GM18870 (cell line): ENCODE measurements at regions not wholly inside any gene's neighbourhood (a gene's known extent, or its start where the extent isn't known, plus 50 kb on each side); places are given as distances from the start of the nearest gene placed in this dataset.
A peak's percentile ranks its signal among the peaks of the same experiment; 100 is the strongest.
"Not testable (repeated sequence)": the region's sequence is repeated elsewhere in the genome, so short reads cannot be mapped to it uniquely, and the experiment has no call there.

Experiments used
- ATAC-seq: cut with Tn5 transposase; IDR thresholded peaks from one replicate; pipeline ENCODE4 v1.9.1; 2021; ENCODE audit warnings: moderate library complexity; ENCODE audit not compliant: unreplicated experiment

GRCh38 chr2:142665241-142665640, 212.2 kb upstream of the KYNU start:
- no peak for ATAC-seq

DNA sequence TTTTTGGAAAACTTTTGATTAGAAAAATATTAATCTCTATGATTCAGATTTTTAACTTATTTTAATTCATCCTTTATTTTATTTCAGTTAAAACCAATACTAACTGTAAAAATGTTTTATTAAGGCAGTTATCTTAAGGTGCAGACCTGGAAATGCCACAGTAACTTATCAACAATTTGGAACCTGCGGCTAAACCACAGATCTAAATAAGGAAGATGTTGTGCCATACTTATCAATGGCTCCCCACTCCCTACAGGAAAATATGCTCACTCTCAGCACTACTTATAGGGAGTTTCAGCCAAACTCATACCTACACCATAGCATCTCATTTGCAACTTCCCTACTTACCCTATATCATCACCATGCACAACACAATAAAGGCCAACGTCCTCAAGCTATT, 226.9 kb upstream of the KYNU start:
- ATAC-seq = no peak

- ATAC-seq = no peak
Observed at GRCh38 chr2:142649581-142649980, 227.9 kb upstream of the KYNU start.

DNA sequence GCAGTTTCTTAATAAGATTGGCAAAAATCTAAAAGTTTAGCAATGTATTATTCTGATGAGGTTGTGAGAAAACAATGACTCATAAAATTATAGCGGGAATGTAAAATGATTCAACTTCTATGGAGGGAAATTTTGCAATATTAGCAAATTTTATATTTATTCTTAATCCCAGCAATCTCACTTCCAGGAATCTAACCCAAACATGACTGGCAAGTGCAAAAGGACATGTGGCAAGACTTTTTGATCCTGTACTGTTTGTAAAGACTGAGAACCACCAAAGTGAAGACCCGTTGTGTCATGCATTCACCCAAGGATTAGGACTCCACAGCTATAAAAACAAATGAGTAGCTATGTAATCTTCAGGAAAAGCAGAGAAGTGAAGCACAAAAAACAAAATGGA, 234.8 kb upstream of the KYNU start:
- no peak for ATAC-seq

GRCh38 chr2:142629193-142629592, 248.3 kb upstream of the KYNU start:
- no peak for ATAC-seq

DNA sequence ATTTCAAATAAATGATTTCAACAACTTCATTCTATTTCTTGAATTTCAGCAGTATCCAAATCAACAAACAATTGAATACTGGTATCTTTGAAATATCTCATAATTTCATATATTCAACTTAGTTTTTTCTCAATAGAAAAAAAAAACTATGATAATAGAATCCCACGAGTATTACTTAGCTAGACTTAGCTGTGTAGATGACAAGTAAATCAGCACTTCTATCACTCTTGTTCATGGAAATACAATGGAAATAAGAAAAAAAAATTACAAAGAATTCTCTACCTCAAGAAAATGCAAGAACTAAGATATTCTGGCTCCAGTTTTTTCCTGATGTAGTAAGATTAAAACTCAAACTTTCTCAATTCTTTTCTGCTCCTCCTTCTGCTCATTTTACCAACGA, 256.2 kb upstream of the KYNU start:
- ATAC-seq = no peak

- no peak for ATAC-seq
Observed at GRCh38 chr2:142617461-142617860, 260.0 kb upstream of the KYNU start.

- no peak for ATAC-seq
Observed at GRCh38 chr2:142615876-142616275, 261.6 kb upstream of the KYNU start.

GRCh38 chr2:142613193-142613592, 264.3 kb upstream of the KYNU start:
- ATAC-seq = not testable (repeated sequence)

DNA sequence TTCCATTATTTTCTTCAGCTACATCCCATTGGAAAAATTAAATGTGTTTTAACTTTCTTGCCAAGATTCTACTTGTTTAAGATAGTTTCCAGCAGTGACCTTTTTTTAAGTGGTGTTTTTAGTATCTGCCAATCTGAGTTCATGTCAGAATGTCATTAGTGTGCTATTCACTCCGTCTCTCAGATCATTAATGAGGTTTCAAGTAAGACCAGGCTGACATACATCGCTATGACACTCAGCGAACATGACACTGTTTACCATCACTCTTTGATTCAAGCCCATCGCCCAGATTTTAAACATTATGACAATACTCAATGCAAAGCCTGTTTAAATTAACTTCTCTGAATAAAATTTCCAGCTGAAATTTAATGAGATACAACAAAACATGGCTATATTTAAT, 272.0 kb upstream of the KYNU start:
- ATAC-seq = no peak

DNA sequence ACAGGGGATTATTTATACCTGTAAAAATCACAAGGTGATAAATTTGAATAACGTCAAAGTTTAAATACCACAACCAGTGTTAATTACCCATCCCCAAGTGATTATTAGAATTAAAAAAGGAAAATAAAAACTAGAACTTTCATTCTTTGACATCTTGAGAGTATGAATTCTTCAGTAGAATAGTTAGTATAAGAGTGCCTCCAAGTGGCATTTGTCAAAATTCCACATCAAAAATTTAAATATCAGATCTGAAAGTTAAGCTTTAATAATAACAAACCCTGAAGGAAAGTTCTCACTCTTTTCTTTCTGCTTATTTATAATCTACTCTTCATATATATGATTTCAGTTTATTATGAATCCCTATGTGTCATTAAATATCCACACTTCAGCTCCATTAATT, 273.7 kb upstream of the KYNU start:
- ATAC-seq = no peak

DNA sequence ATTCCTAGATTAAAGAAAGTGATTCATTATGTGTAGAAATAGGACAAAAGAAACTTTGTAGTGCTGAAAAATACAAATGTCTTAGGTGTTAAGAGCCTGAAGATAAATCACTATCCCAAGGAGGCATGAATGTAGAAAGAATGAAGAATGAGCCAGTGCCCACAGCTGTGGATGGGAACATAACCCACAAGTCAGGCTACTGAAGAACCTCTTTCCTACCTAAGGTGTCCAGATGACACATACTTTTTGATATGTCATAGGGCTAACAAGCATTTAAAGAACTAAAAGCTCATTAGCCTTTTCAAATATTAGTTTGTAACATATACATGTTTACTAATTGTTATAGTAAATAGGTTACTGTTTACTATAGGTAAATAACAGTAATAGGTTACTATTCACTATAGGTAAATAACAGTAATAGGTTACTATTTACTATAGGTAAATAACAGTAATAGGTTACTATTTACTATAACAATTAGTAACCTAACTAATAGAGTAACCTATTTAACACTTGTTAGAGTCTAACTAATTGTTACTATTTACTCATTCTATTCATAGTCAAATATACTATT, 275.0 kb upstream of the KYNU start:
- no peak for ATAC-seq

GRCh38 chr2:142601794-142602193, 275.7 kb upstream of the KYNU start:
- no peak for ATAC-seq

DNA sequence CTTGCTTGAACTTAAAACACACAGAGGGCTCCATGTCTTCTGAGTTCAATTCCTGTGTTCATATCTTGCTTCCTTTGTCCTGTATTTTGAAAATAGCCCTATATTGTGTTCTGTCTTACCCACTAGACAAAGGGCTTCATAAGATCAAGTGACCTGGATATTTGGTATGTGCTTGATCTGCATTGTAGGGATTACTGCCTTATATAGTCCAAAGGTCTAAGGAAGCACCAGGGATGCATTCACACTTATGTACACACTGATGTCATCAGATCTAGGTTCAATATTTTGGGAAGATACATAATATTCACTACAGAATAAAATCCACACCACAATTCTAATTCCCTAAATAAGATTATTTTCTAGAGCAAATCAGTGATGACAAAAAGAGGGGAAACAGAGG, 278.0 kb upstream of the KYNU start:
- ATAC-seq = no peak

DNA sequence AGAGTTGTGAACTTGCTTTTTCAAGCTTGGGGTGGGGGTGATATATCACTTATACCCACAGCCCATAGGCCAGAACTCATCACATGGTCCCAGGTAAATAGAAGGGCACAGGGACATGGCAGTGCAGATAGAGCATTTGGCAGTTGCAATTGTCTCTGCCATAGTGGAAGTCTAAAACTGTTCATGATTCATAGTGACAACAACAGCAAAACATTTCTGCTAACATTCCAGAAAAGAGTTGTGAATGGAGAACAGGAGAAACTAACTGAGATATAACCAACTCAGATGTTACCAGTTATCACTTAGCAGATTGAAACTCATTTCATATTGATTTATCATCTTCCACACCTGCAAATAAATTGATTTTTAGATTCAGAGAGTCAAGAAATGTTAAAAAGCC, 278.6 kb upstream of the KYNU start:
- ATAC-seq = no peak

DNA sequence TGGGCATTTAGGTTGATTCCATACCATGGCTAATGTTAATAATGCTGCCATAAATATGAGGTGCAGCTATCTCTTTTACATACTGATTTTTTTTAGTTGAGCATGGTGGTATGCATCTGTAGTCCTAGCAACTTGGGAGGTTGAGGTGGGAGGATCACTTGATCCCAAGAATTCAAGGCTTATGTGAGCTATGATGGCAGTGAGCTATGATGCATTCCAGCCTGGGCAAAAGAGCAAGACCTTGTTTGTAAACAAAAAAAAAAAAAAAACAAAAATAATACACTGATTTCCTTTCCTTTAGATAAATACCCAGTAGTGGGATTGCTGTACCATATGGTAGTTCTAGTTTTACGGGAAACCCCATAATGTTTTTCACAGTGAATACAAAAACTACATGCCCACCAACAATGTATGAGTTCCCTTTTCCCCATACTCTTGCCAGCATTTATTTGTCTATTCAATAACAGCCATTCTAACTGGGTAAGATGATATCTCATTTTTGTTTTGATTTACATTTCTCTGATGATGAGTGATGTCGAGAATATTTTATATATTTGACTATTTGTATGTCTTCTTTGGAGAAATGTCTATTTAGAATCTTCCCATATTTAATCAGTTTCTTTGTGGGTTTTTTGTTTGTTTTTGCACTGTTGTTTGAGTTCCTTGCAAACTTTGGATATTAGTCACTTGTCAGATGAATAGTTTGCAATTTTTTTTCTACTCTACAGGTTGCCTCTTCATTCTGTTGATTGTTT, 281.0 kb upstream of the KYNU start:
- no peak for ATAC-seq

DNA sequence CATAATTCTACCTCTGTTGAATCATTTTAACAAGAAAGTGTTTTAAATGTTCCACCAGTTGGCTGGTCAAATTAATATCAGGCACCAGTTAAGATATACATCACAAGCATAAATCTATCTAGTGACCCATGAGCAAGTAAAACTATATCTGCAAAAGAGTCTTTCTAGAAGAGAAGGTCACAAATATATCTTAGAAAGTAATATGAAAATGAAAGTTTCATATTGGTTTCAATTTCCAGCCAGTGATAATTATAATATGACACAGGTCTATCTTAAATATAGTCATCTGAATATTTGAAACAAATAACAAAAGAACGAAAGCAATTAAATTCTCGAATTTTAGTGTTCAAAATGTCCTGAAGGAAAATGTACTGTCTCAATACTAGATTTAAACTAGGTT, 282.5 kb upstream of the KYNU start:
- no peak for ATAC-seq

DNA sequence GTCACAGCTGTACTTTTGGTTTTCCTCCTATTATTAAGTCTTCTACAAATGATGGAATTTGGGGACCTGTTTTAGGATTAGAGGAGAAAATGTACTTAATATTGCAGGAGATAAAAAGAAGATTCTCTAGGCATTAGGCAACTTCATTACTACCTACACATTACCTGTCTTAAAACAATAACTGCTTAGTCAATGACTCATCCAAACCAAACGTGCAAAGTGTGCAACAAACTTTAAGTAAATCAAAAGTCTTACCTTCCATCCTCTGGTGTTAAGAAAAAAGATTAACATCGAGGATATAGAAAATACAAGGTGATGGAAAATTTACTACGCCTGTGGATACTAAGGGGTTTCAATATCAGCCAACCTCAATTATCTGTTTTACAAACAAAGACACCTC, 285.3 kb upstream of the KYNU start:
- ATAC-seq = no peak

- no peak for ATAC-seq
Observed at GRCh38 chr2:142591420-142591819, 286.0 kb upstream of the KYNU start.

DNA sequence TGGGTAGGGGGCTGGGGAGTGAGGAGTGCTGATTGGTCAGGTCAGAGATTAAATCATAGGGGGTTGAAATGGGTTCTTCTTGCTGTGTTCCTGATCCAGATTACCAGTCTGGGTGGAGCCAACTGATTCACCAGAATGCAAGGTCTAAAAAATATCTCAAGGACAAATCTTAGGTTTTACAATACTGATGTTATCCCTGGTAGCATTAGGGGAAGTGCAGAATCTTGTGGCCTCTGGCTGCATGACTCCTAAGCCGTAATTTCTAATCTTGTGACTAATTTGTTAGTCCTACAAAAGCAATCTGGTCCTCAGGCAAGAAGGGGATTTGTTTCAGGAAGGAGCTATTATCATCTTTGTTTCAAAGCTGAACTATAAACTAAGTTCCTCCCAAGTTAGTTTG, 289.2 kb upstream of the KYNU start:
- ATAC-seq = no peak

GRCh38 chr2:142586693-142587580, 290.5 kb upstream of the KYNU start:
- no peak for ATAC-seq

DNA sequence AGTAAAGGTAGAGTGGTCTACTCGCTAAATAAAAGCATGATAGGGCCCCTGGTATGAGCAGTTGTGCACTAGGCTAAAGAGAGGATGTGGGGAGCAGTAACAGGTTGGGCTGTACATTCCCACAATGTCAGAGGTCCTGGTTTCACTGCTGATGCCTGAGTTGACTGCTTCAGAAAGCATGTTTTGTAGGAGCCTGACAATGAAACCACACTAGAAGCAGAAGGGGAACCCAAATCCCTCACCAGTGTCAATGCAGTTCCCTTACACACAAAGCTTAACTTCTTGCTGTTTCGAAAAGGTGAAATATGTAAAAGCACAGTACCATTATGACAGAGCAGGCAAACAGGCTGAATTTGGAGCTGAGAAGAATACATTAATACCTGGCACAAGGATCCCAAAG, 291.7 kb upstream of the KYNU start:
- peak; percentile 90 for ATAC-seq
